OCI-LY7 (cell line): ENCODE measurements at regions not wholly inside any gene's neighbourhood (a gene's known extent, or its start where the extent isn't known, plus 50 kb on each side); places are given as distances from the start of the nearest gene placed in this dataset.

ENCODE experiments used
- BruUV-seq: library from RNA; stranded (reverse); fragments of 400-500 nt; replicated peaks from 2 replicates; lab custom pipeline; 2021; lab: Mats Ljungman, UMichigan
- CTCF ChIA-PET: fragments of 300-600 bp; sonication (Branson Sonifier 250); formaldehyde crosslinking; loops from one replicate; lab custom pipeline; 2022; ENCODE audit warnings: antibody characterized with exemption; ENCODE audit not compliant: unreplicated experiment; lab: Charles Lee
- POLR2A ChIA-PET: fragments of 300-600 bp; sonication (Branson Sonifier 250); formaldehyde crosslinking; loops from one replicate; lab custom pipeline; 2022; ENCODE audit warnings: antibody characterized with exemption; lab: Charles Lee
- DNase-seq: peaks from one replicate; pipeline ENCODE4 v3.0.0-alpha.2; 2015; ENCODE audit warnings: low spot score
- H2AFZ ChIP-seq: fragments of 200-600 bp; sonication (generic), shearing (Covaris generic); 2 replicates; pipeline ENCODE4 v1.6.1; 2014; ENCODE audit warnings: mild to moderate bottlenecking, antibody characterized with exemption, low read length, moderate library complexity
- H3K27ac ChIP-seq: fragments of 200-600 bp; sonication (generic); 2 replicates; pipeline ENCODE4 v1.5.1; 2014; ENCODE audit warnings: mixed run types, low read depth, mild to moderate bottlenecking, moderate library complexity, low read length, inconsistent platforms; ENCODE audit not compliant: poor library complexity, severe bottlenecking
- H3K36me3 ChIP-seq: fragments of 200-600 bp; sonication (generic); 2 replicates; pipeline ENCODE4 v1.6.1; 2014; ENCODE audit warnings: mild to moderate bottlenecking, antibody characterized with exemption, low read length, moderate library complexity, mixed read lengths; ENCODE audit not compliant: insufficient read depth
- H3K4me1 ChIP-seq: fragments of 200-600 bp; sonication (generic); 2 replicates; pipeline ENCODE4 v1.5.1; 2014; ENCODE audit warnings: mild to moderate bottlenecking, low read length; ENCODE audit not compliant: insufficient read depth, poor library complexity, severe bottlenecking
- H3K4me2 ChIP-seq: fragments of 200-600 bp; sonication (generic); 2 replicates; pipeline ENCODE4 v1.6.1; 2014; ENCODE audit warnings: mild to moderate bottlenecking, low read length
- H3K4me3 ChIP-seq: fragments of 200-600 bp; sonication (generic); 2 replicates; pipeline ENCODE4 v1.5.1; 2014; ENCODE audit warnings: mild to moderate bottlenecking, low read depth, low read length; ENCODE audit not compliant: poor library complexity, severe bottlenecking
- H3K79me2 ChIP-seq: fragments of 200-600 bp; sonication (generic); 2 replicates; pipeline ENCODE4 v1.6.1; 2016; ENCODE audit warnings: low read depth, mild to moderate bottlenecking, low read length, moderate library complexity, mixed read lengths; ENCODE audit not compliant: insufficient read depth
- H3K9me2 ChIP-seq: fragments of 200-600 bp; sonication (generic); 2 replicates; pipeline ENCODE4 v1.6.1; 2016; ENCODE audit warnings: mild to moderate bottlenecking, low read length, mixed read lengths; ENCODE audit not compliant: insufficient read depth
- H3K9me3 ChIP-seq: fragments of 200-600 bp; sonication (generic); 2 replicates; pipeline ENCODE4 v1.6.1; 2014; ENCODE audit warnings: mild to moderate bottlenecking, mixed run types, low read length, mixed read lengths
- H4K20me1 ChIP-seq: fragments of 200-600 bp; sonication (generic); 2 replicates; pipeline ENCODE4 v1.6.1; 2014; ENCODE audit warnings: mild to moderate bottlenecking, antibody characterized with exemption, low read length, moderate library complexity, mixed read lengths; ENCODE audit not compliant: insufficient read depth
- EZH2phosphoT487 ChIP-seq: fragments of 200-600 bp; sonication (generic); IDR thresholded peaks from 2 replicates; pipeline ENCODE4 v1.6.1; 2018; ENCODE audit warnings: low read depth, borderline replicate concordance, mild to moderate bottlenecking, mixed run types, antibody characterized with exemption, low read length, moderate library complexity, mixed read lengths
- intact Hi-C: fragments of 100-400 bp; cut with micrococcal nuclease; formaldehyde crosslinking; loops from one replicate; pipeline ENCODE4 v1.10.0; 2022; ENCODE audit not compliant: unreplicated experiment
- TF ChIP-seq, protein P1 (sequence below): fragments of 200-600 bp; sonication (generic); conservative IDR thresholded peaks from 2 replicates; pipeline ENCODE4 v1.5.1; 2014; ENCODE audit warnings: mild to moderate bottlenecking, antibody characterized with exemption, low read length, moderate library complexity, mixed read lengths

DNA sequence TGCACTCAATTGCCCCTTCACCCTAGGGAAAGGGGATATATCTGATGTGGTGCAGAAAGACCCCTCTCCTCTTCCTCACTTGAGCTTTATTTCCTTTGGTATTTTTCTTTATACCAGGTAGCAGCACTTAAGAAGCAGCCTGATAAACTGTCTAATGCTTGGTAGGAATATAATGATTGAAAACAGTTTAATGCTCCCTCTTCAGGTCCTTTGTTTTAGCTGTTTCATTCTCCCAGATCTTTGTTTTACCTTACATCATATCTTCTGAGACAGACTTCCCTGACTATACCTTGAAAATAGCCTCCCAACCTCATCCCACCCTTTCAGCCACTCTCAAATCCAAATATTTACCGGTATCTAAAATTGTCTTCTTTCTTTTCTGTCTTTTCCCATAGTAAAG, 87.9 kb downstream of the NUDT12 start:
- intact Hi-C loops, result loop anchor here (2.0 kb wide), 1 partner anchor 242 kb away; no protein-coding TSS in a partner anchor
- H3K79me2 ChIP-seq, result no peaks in the 10 kb centered on the region
- ChIA-PET POLR2A (interaction anchor here (0.6 to 0.8 kb wide), 3 partner anchors 10 to 410 kb away, joined by 3 read pairs; no protein-coding TSS in a partner anchor), CTCF (no interaction called here)
- H3K9me2 ChIP-seq, result no peaks in the 10 kb centered on the region
- no peaks in the 10 kb centered on the region for H4K20me1 ChIP-seq
- H3K4me1 ChIP-seq, result no peaks in the 10 kb centered on the region
- BruUV-seq, result no TSS peak
- no peak for DNase-seq
- H3K4me3 ChIP-seq, result no peak overlapping the region
- no peaks in the 10 kb centered on the region for H3K9me3 ChIP-seq
- H3K4me2 ChIP-seq, result no peak overlapping the region
- TF ChIP-seq EZH2phosphoT487, result no peak
- TF ChIP-seq, protein P1, sequence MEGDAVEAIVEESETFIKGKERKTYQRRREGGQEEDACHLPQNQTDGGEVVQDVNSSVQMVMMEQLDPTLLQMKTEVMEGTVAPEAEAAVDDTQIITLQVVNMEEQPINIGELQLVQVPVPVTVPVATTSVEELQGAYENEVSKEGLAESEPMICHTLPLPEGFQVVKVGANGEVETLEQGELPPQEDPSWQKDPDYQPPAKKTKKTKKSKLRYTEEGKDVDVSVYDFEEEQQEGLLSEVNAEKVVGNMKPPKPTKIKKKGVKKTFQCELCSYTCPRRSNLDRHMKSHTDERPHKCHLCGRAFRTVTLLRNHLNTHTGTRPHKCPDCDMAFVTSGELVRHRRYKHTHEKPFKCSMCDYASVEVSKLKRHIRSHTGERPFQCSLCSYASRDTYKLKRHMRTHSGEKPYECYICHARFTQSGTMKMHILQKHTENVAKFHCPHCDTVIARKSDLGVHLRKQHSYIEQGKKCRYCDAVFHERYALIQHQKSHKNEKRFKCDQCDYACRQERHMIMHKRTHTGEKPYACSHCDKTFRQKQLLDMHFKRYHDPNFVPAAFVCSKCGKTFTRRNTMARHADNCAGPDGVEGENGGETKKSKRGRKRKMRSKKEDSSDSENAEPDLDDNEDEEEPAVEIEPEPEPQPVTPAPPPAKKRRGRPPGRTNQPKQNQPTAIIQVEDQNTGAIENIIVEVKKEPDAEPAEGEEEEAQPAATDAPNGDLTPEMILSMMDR, result no peak
- no peaks in the 10 kb centered on the region for H3K36me3 ChIP-seq
- H3K27ac ChIP-seq, result no peak overlapping the region
- H2AFZ ChIP-seq, result no peak overlapping the region

GRCh38 chr5:103473725-103474124, 88.9 kb downstream of the NUDT12 start:
- intact Hi-C loops, result loop anchor here (2.0 kb wide), 1 partner anchor 241 kb away; no protein-coding TSS in a partner anchor
- no peak for DNase-seq
- CTCF ChIA-PET, result no interaction called here

GRCh38 chr5:103472830-103473229, 89.8 kb downstream of the NUDT12 start:
- TF ChIP-seq, protein P1, result no peak
- TF ChIP-seq EZH2phosphoT487, result no peak
- BruUV-seq, result no TSS peak
- Histone ChIP-seq H3K79me2 (no peaks in the 10 kb centered on the region), H3K4me3 (no peak overlapping the region), H3K9me3 (no peaks in the 10 kb centered on the region), H3K9me2 (no peaks in the 10 kb centered on the region), H3K36me3 (no peaks in the 10 kb centered on the region), H4K20me1 (no peaks in the 10 kb centered on the region), H3K27ac (no peak overlapping the region), H3K4me1 (no peaks in the 10 kb centered on the region), H2AFZ (no peak overlapping the region), H3K4me2 (no peak overlapping the region)
- DNase-seq, result no peak
- intact Hi-C loops, result no loop called here
- CTCF ChIA-PET, result no interaction called here
- POLR2A ChIA-PET, result no interaction called here

More at GRCh38 chr5:103473725-103474124, 88.9 kb downstream of the NUDT12 start:
- no TSS peak for BruUV-seq
- Histone ChIP-seq H3K27ac (no peak overlapping the region), H3K9me3 (no peaks in the 10 kb centered on the region), H3K4me1 (no peaks in the 10 kb centered on the region), H3K36me3 (no peaks in the 10 kb centered on the region), H3K79me2 (no peaks in the 10 kb centered on the region), H3K4me3 (no peak overlapping the region), H4K20me1 (no peaks in the 10 kb centered on the region), H3K4me2 (no peak overlapping the region), H3K9me2 (no peaks in the 10 kb centered on the region), H2AFZ (no peak overlapping the region)
- TF ChIP-seq, protein P1, result no peak
- TF ChIP-seq EZH2phosphoT487, result no peak
- POLR2A ChIA-PET, result no interaction called here
